H9 (cell line): ENCODE measurements at regions not wholly inside any gene's neighbourhood (a gene's known extent, or its start where the extent isn't known, plus 50 kb on each side); places are given as distances from the start of the nearest gene placed in this dataset.

Experiments
- DNase-seq: peaks from one replicate; pipeline ENCODE4 v3.0.0-alpha.2; 2017
- H2AFZ ChIP-seq: one replicate; pipeline ENCODE4 v1.6.1; 2013; ENCODE audit warnings: mild to moderate bottlenecking, low read length, control low read depth, moderate library complexity
- H2AK5ac ChIP-seq: 2 replicates; pipeline ENCODE4 v1.6.1; 2013; ENCODE audit warnings: low read length, control low read depth, mixed read lengths; ENCODE audit not compliant: insufficient read length
- H2BK120ac ChIP-seq: one replicate; pipeline ENCODE4 v1.6.1; 2013; ENCODE audit warnings: low read depth, mild to moderate bottlenecking, low read length, control low read depth, inconsistent platforms; ENCODE audit not compliant: poor library complexity, severe bottlenecking
- H2BK12ac ChIP-seq: 2 replicates; pipeline ENCODE4 v1.6.1; 2013; ENCODE audit warnings: low read length, control low read depth, mixed read lengths, low read depth; ENCODE audit not compliant: insufficient read length
- H2BK15ac ChIP-seq: 2 replicates; pipeline ENCODE4 v1.6.1; 2013; ENCODE audit warnings: low read depth, low read length, control low read depth
- H2BK20ac ChIP-seq: one replicate; pipeline ENCODE4 v1.6.1; 2013; ENCODE audit warnings: low read depth, mild to moderate bottlenecking, low read length, control low read depth, inconsistent platforms; ENCODE audit not compliant: poor library complexity, severe bottlenecking
- H2BK5ac ChIP-seq: 2 replicates; pipeline ENCODE4 v1.6.1; 2013; ENCODE audit warnings: low read length, control low read depth, mixed read lengths; ENCODE audit not compliant: insufficient read length
- H3K14ac ChIP-seq: 2 replicates; pipeline ENCODE4 v1.6.1; 2013; ENCODE audit warnings: low read length, control low read depth; ENCODE audit not compliant: insufficient read depth
- H3K18ac ChIP-seq: 2 replicates; pipeline ENCODE4 v1.6.1; 2013; ENCODE audit warnings: low read depth, mild to moderate bottlenecking, mixed read lengths, low read length, control low read depth; ENCODE audit not compliant: insufficient read length
- H3K23ac ChIP-seq: 2 replicates; pipeline ENCODE4 v1.6.1; 2013; ENCODE audit warnings: low read length, control low read depth, mixed read lengths, low read depth; ENCODE audit not compliant: insufficient read length
- H3K23me2 ChIP-seq: 2 replicates; pipeline ENCODE4 v1.6.1; 2013; ENCODE audit warnings: low read depth, mild to moderate bottlenecking, mixed read lengths, low read length, control low read depth; ENCODE audit not compliant: insufficient read length, poor library complexity, severe bottlenecking
- H3K27ac ChIP-seq: 2 replicates; pipeline ENCODE4 v1.5.1; 2013; ENCODE audit warnings: low read length, control low read depth, mixed read lengths, low read depth; ENCODE audit not compliant: insufficient read length
- H3K27me3 ChIP-seq: 2 replicates; pipeline ENCODE4 v1.6.1; 2013; ENCODE audit warnings: low read length, control low read depth, inconsistent platforms; ENCODE audit not compliant: insufficient read depth
- H3K4ac ChIP-seq: 2 replicates; pipeline ENCODE4 v1.6.1; 2013; ENCODE audit warnings: low read depth, mild to moderate bottlenecking, control low read depth, inconsistent platforms, low read length, moderate library complexity
- H3K4me1 ChIP-seq: 2 replicates; pipeline ENCODE4 v1.6.1; 2013; ENCODE audit warnings: low read length, control low read depth, inconsistent platforms; ENCODE audit not compliant: insufficient read depth
- H3K4me2 ChIP-seq: 2 replicates; pipeline ENCODE4 v1.6.1; 2013; ENCODE audit warnings: low read length, control low read depth, mixed read lengths; ENCODE audit not compliant: insufficient read length, insufficient read depth
- H3K56ac ChIP-seq: 2 replicates; pipeline ENCODE4 v1.6.1; 2013; ENCODE audit warnings: low read depth, mild to moderate bottlenecking, mixed read lengths, low read length, control low read depth; ENCODE audit not compliant: insufficient read length
- H3K79me1 ChIP-seq: 2 replicates; pipeline ENCODE4 v1.6.1; 2013; ENCODE audit warnings: low read depth, mild to moderate bottlenecking, moderate library complexity, low read length, control low read depth, inconsistent platforms; ENCODE audit not compliant: insufficient read depth, poor library complexity, severe bottlenecking
- H3K79me2 ChIP-seq: 2 replicates; pipeline ENCODE4 v1.6.1; 2013; ENCODE audit warnings: low read length, control low read depth, inconsistent platforms; ENCODE audit not compliant: insufficient read depth
- H3K9ac ChIP-seq: 2 replicates; pipeline ENCODE4 v1.6.1; 2013; ENCODE audit warnings: low read length, control low read depth, mixed read lengths; ENCODE audit not compliant: insufficient read length; ENCODE audit errors: extremely low read depth
- H3K9me3 ChIP-seq: one replicate; pipeline ENCODE4 v1.6.1; 2013; ENCODE audit warnings: low read depth, low read length, inconsistent platforms; ENCODE audit not compliant: control insufficient read depth
- H3T11ph ChIP-seq: one replicate; pipeline ENCODE4 v1.6.1; 2013; ENCODE audit warnings: mild to moderate bottlenecking, low read length, control low read depth, inconsistent platforms
- H4K20me1 ChIP-seq: one replicate; pipeline ENCODE4 v1.6.1; 2013; ENCODE audit not compliant: control insufficient read depth, insufficient read length, insufficient read depth
- H4K5ac ChIP-seq: 2 replicates; pipeline ENCODE4 v1.6.1; 2013; ENCODE audit warnings: low read depth, mild to moderate bottlenecking, mixed read lengths, low read length, control low read depth; ENCODE audit not compliant: insufficient read length
- H4K8ac ChIP-seq: replicated peaks from 2 replicates; pipeline ENCODE4 v1.6.1; 2013; ENCODE audit warnings: low read length, control low read depth, mixed read lengths, low read depth; ENCODE audit not compliant: insufficient read length
- H4K91ac ChIP-seq: 2 replicates; pipeline ENCODE4 v1.6.1; 2013; ENCODE audit warnings: low read depth, mild to moderate bottlenecking, moderate library complexity, mixed read lengths, low read length, control low read depth; ENCODE audit not compliant: insufficient read length
- H3K27ac Mint-ChIP-seq, 3 experiments: 2 replicates in 2 of 3; 3 replicates in 1 of 3; pipeline ENCODE4 v1.8.0; 2020 to 2021; ENCODE audit warnings: mixed read lengths in 3 of 3, mild to moderate bottlenecking in 1 of 3, moderate library complexity in 1 of 3
- H3K27me3 Mint-ChIP-seq: 2 replicates; pipeline ENCODE4 v1.8.0; 2021; ENCODE audit warnings: low read depth, mild to moderate bottlenecking, moderate library complexity, mixed read lengths
- H3K36me3 Mint-ChIP-seq, 3 experiments: 2 replicates in 2 of 3; 3 replicates in 1 of 3; pipeline ENCODE4 v1.8.0; 2020 to 2021; ENCODE audit warnings: low read depth in 3 of 3, mixed read lengths in 3 of 3; ENCODE audit not compliant: insufficient read depth in 1 of 3
- H3K4me1 Mint-ChIP-seq, 2 experiments: 2 replicates each; pipeline ENCODE4 v1.8.0; 2020; ENCODE audit warnings: mixed read lengths in 2 of 2
- H3K4me3 Mint-ChIP-seq, 2 experiments: 2 replicates in 1 of 2; 3 replicates in 1 of 2; pipeline ENCODE4 v1.8.0; 2020 to 2021; ENCODE audit warnings: mild to moderate bottlenecking in 2 of 2, mixed read lengths in 2 of 2, moderate library complexity in 1 of 2
- H3K9me3 Mint-ChIP-seq, 2 experiments: 2 replicates in 1 of 2; 3 replicates in 1 of 2; pipeline ENCODE4 v1.8.0; 2020; ENCODE audit warnings: mild to moderate bottlenecking in 2 of 2, mixed read lengths in 2 of 2, moderate library complexity in 1 of 2
- WGBS: extraction: QIAGEN DNeasy Blood & Tissue Kit; methylation state at CpG from one replicate; pipeline ENCODE4 v1.1.7; 2013; ENCODE audit warnings: missing lambda C conversion rate, low lambda C conversion rate, mixed read lengths; ENCODE audit not compliant: insufficient read length; ENCODE audit errors: extremely low coverage; 5-methylcytosine and 5-hydroxymethylcytosine counted together
- TF ChIP-seq, protein P1 (sequence below): fragments of 200-600 bp; sonication (generic); conservative IDR thresholded peaks from 3 replicates; pipeline ENCODE4 v1.8.0; 2021; ENCODE audit warnings: antibody characterized with exemption, mild to moderate bottlenecking

DNA sequence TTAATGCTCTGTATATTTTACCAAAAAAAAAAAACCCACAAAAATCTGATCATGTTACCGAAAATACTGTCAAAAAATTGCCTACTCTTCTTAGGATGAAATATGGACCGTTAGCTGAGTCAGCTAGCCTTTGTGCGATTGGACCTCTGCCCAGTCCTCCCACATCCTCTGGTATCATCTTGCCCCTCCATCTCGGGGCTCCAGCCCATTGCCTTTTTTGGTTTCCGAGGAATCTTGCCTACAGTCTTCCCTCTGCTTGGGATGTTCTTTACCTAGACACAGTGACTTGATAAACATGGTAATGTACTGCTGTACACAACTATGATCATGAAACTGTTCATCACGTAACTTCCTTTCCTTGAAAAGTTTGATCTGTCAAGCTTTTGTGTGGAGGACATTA, 371.4 kb downstream of the SV2B start:
- Histone ChIP-seq H3K79me1 (no peaks in the 10 kb centered on the region), H3K9me3 (no peaks in the 10 kb centered on the region), H3K4me1 (no peaks in the 10 kb centered on the region), H4K5ac (no peak overlapping the region), H2BK120ac (no peak overlapping the region), H3K56ac (no peak overlapping the region), H3K4me2 (no peak overlapping the region), H3K27me3 (no peaks in the 10 kb centered on the region), H2BK20ac (no peak overlapping the region), H2BK12ac (no peak overlapping the region), H4K91ac (no peak overlapping the region), H2BK5ac (no peak overlapping the region), H3K23ac (no peak overlapping the region), H2BK15ac (no peak overlapping the region), H4K8ac (no peak overlapping the region), H3K79me2 (no peaks in the 10 kb centered on the region; the same call in 1 of the 2 replicates), H3K27ac (no peak overlapping the region), H3K14ac (no peak overlapping the region), H4K20me1 (no peaks in the 10 kb centered on the region), H3T11ph (no peak overlapping the region), H2AFZ (no peak overlapping the region), H3K9ac (no peak overlapping the region), H2AK5ac (no peak overlapping the region), H3K18ac (no peak overlapping the region), H3K23me2 (no peaks in the 10 kb centered on the region), H3K4ac (no peak overlapping the region)
- TF ChIP-seq, protein P1, sequence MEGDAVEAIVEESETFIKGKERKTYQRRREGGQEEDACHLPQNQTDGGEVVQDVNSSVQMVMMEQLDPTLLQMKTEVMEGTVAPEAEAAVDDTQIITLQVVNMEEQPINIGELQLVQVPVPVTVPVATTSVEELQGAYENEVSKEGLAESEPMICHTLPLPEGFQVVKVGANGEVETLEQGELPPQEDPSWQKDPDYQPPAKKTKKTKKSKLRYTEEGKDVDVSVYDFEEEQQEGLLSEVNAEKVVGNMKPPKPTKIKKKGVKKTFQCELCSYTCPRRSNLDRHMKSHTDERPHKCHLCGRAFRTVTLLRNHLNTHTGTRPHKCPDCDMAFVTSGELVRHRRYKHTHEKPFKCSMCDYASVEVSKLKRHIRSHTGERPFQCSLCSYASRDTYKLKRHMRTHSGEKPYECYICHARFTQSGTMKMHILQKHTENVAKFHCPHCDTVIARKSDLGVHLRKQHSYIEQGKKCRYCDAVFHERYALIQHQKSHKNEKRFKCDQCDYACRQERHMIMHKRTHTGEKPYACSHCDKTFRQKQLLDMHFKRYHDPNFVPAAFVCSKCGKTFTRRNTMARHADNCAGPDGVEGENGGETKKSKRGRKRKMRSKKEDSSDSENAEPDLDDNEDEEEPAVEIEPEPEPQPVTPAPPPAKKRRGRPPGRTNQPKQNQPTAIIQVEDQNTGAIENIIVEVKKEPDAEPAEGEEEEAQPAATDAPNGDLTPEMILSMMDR = no peak
- H3K4me1 Mint-ChIP-seq = peaks cover 0 to 5% of the 10 kb centered on the region in 2 experiments
- H3K9me3 Mint-ChIP-seq = no peaks in the 10 kb centered on the region; a peak in 1 of 5 replicates
- no peaks in the 10 kb centered on the region for H3K27me3 Mint-ChIP-seq
- no CpG with 5 or more reads among the region's 6 CpGs for WGBS
- no peak for DNase-seq
- no peaks in the 10 kb centered on the region for H3K36me3 Mint-ChIP-seq
- no peak overlapping the region for H3K4me3 Mint-ChIP-seq
- H3K27ac Mint-ChIP-seq = no peak overlapping the region
